Spleen (tissue), 11 donors: ENCODE measurements at regions not wholly inside any gene's neighbourhood (a gene's known extent, or its start where the extent isn't known, plus 50 kb on each side); places are given as distances from the start of the nearest gene placed in this dataset.
"Not testable (repeated sequence)": the region's sequence is repeated elsewhere in the genome, so short reads cannot be mapped to it uniquely, and the experiment has no call there.

Experiments
- DNase-seq: peaks from one replicate; pipeline ENCODE4 v3.0.0-alpha.2; 2020
- H3K27ac ChIP-seq, 8 donors: fragments of 200-600 bp; sonication (generic) in 7 of 8; 1 replicate in 4 of 8; 2 replicates in 4 of 8; pipeline versions ENCODE4 v1.5.0 to v1.8.0; 2016 to 2021; ENCODE audit warnings: inconsistent platforms in 4 of 8, mild to moderate bottlenecking in 4 of 8, moderate library complexity in 1 of 8
- H3K27me3 ChIP-seq, 7 donors: fragments of 200-600 bp; sonication (generic) in 6 of 7; replicated peaks in 1 of 7; 1 replicate in 4 of 7; 2 replicates in 3 of 7; pipeline versions ENCODE4 v1.5.0 to v1.8.0; 2016 to 2021; ENCODE audit warnings: inconsistent platforms in 3 of 7, mild to moderate bottlenecking in 1 of 7
- H3K36me3 ChIP-seq, 6 donors: fragments of 200-600 bp; sonication (generic) in 5 of 6; 1 replicate in 4 of 6; 2 replicates in 2 of 6; pipeline versions ENCODE4 v1.5.0 to v1.8.0; 2016 to 2021; ENCODE audit warnings: inconsistent platforms in 2 of 6
- H3K4me1 ChIP-seq, 6 donors: fragments of 200-600 bp; sonication (generic) in 5 of 6; 1 replicate in 3 of 6; 2 replicates in 3 of 6; pipeline versions ENCODE4 v1.5.0 to v1.8.0; 2016 to 2021; ENCODE audit warnings: inconsistent platforms in 3 of 6
- H3K4me3 ChIP-seq, 8 donors: fragments of 200-600 bp; sonication (generic) in 7 of 8; 1 replicate in 4 of 8; 2 replicates in 4 of 8; pipeline versions ENCODE4 v1.5.0 to v1.8.0; 2016 to 2021; ENCODE audit warnings: inconsistent platforms in 4 of 8, mild to moderate bottlenecking in 4 of 8, moderate library complexity in 2 of 8
- H3K9me3 ChIP-seq, 8 donors: fragments of 200-600 bp; sonication (generic) in 7 of 8; 1 replicate in 4 of 8; 2 replicates in 4 of 8; pipeline versions ENCODE4 v1.5.0 to v1.8.0; 2016 to 2021; ENCODE audit warnings: inconsistent platforms in 4 of 8
- CTCF ChIP-seq, 11 experiments: fragments of 200-600 bp in 7 of 11; fragments of 450-650 bp in 4 of 11; sonication (generic) in 4 of 11; IDR thresholded peaks in 8 of 11; conservative IDR thresholded peaks in 3 of 11; 1 replicate in 7 of 11; 2 replicates in 4 of 11; pipeline versions ENCODE4 v1.4.0 to v1.8.0; 2016 to 2021; ENCODE audit warnings: antibody characterized with exemption in 11 of 11, inconsistent platforms in 4 of 11, mild to moderate bottlenecking in 1 of 11
- POLR2A ChIP-seq, 3 donors: fragments of 450-650 bp; IDR thresholded peaks; one replicate each; pipeline ENCODE4 v1.5.1; 2017; ENCODE audit warnings: antibody characterized with exemption in 3 of 3, mild to moderate bottlenecking in 1 of 3
- POLR2AphosphoS5 ChIP-seq, 3 donors: sonication (generic); formaldehyde crosslinking; IDR thresholded peaks; one replicate each; pipeline ENCODE4 v1.5.1; 2017; ENCODE audit warnings: antibody characterized with exemption in 3 of 3
- WGBS, 5 donors: extraction: QIAGEN DNeasy Blood & Tissue Kit in 3 of 5; methylation state at CpG; one replicate each; pipeline versions ENCODE4 v1.1.5 to v1.1.7; 2013 to 2018; 5-methylcytosine and 5-hydroxymethylcytosine counted together
- intact Hi-C: fragments of 100-400 bp; cut with DNase I; formaldehyde crosslinking; loops from one replicate; pipeline ENCODE4 v1.15.0; 2023; ENCODE audit warnings: low total_unique reads
- donor health status: healthy with polysubstance abuse.
- donor health status: DM: no; HTN: no; CAD: no; lungs with moderate emphysema.
- donor health status: DM: no; HTN: no; CAD: no.
- donor health status: Bipolar disorder and iron deficiency.
- donor health status: healthy.
- donor health status: DM: no; HTN: no; CAD: no.
- donor health status: DM: yes; HTN: yes; CAD: no.

GRCh38 chr10:57894361-57894760 is 373.3 kb downstream of the IPMK start:
- Histone ChIP-seq H3K4me3 (no peak overlapping the region), H3K4me1 (no peaks in the 10 kb centered on the region), H3K36me3 (no peaks in the 10 kb centered on the region), H3K9me3 (peaks cover 0 to 3% (median 0%) of the 10 kb centered on the region in 8 donors), H3K27me3 (no peaks in the 10 kb centered on the region), H3K27ac (no peak overlapping the region)
- no peak for DNase-seq
- no peak for TF ChIP-seq POLR2A (IDR thresholded peaks at IDR 0.05)
- no peak for TF ChIP-seq POLR2AphosphoS5 (IDR thresholded peaks at IDR 0.05)
- no peak for TF ChIP-seq CTCF (IDR thresholded peaks at IDR 0.05 in 8 of 11, conservative IDR thresholded peaks at IDR 0.05 in 3 of 11)
- intact Hi-C loops = no loop called here

- TF ChIP-seq POLR2A (IDR thresholded peaks at IDR 0.05) (no peak), CTCF (IDR thresholded peaks at IDR 0.05 in 8 of 11, conservative IDR thresholded peaks at IDR 0.05 in 3 of 11) (no peak), POLR2AphosphoS5 (IDR thresholded peaks at IDR 0.05) (no peak)
- Histone ChIP-seq H3K9me3 (peaks cover 0 to 9% (median 0%) of the 10 kb centered on the region in 8 donors), H3K27me3 (no peaks in the 10 kb centered on the region), H3K36me3 (no peaks in the 10 kb centered on the region), H3K4me3 (no peak overlapping the region), H3K27ac (no peak overlapping the region), H3K4me1 (no peaks in the 10 kb centered on the region)
- 77 to 85% (median 81%) methylated on average over 7 of the region's 7 CpGs for WGBS, 5 donors
- intact Hi-C loops = no loop called here
- DNase-seq = no peak
Observed at GRCh38 chr10:57891201-57892006, 376.3 kb downstream of the IPMK start.

GRCh38 chr10:57890691-57891090 is 377.0 kb downstream of the IPMK start:
- DNase-seq = no peak
- no peak for TF ChIP-seq CTCF (IDR thresholded peaks at IDR 0.05 in 8 of 11, conservative IDR thresholded peaks at IDR 0.05 in 3 of 11)
- no peak for TF ChIP-seq POLR2A (IDR thresholded peaks at IDR 0.05)
- no peak for TF ChIP-seq POLR2AphosphoS5 (IDR thresholded peaks at IDR 0.05)
- Histone ChIP-seq H3K4me1 (no peaks in the 10 kb centered on the region), H3K4me3 (no peak overlapping the region), H3K36me3 (no peaks in the 10 kb centered on the region), H3K27ac (no peak overlapping the region), H3K27me3 (no peaks in the 10 kb centered on the region), H3K9me3 (peaks cover 0 to 9% (median 0%) of the 10 kb centered on the region in 8 donors)
- 79 to 92% (median 86%) methylated on average over 5 of the region's 5 CpGs for WGBS, 5 donors
- intact Hi-C loops = no loop called here

GRCh38 chr10:57885618-57885968 is 382.1 kb downstream of the IPMK start:
- H3K36me3 ChIP-seq, H3K4me3 ChIP-seq, H3K27ac ChIP-seq, H3K4me1 ChIP-seq, intact Hi-C loops, DNase-seq, H3K9me3 ChIP-seq, H3K27me3 ChIP-seq: not testable (repeated sequence)
- 83 to 90% (median 86%) methylated on average over 5 of the region's 5 CpGs for WGBS, 5 donors
